A673 (cell line): ENCODE measurements at regions not wholly inside any gene's neighbourhood (a gene's known extent, or its start where the extent isn't known, plus 50 kb on each side); places are given as distances from the start of the nearest gene placed in this dataset.

Experiments
- CTCF ChIP-seq: fragments of 300-800, 200-600 bp; sonication (generic); conservative IDR thresholded peaks from 2 replicates; pipeline ENCODE4 v1.5.1; 2017; ENCODE audit warnings: low read depth, mild to moderate bottlenecking, antibody characterized with exemption, low read length, moderate library complexity, mixed read lengths
- EZH2 ChIP-seq: fragments of 200-600 bp; sonication (generic); IDR thresholded peaks from 2 replicates; pipeline ENCODE4 v1.6.1; 2017; ENCODE audit warnings: borderline replicate concordance, low read depth, mild to moderate bottlenecking, mixed read lengths, antibody characterized with exemption, low read length; ENCODE audit not compliant: poor library complexity, severe bottlenecking

GRCh38 chrX:3806630-3807029 lies 93.2 kb upstream of the PRKX start:
- no peak for TF ChIP-seq CTCF
- no peak for TF ChIP-seq EZH2
